ENCODE measurements at regions not wholly inside any gene's neighbourhood (a gene's known extent, or its start where the extent isn't known, plus 50 kb on each side); places are given as distances from the start of the nearest gene placed in this dataset.

GRCh38 chr7:140239653-140239935 lies 62.8 kb upstream of the KDM7A start:
- TF ChIP-seq CTCF (conservative IDR thresholded peaks at IDR 0.05; ENCODE audit: low read length), result no peak
- no peak overlapping the region for H3K4me3 ChIP-seq (ENCODE audit: low read length)
- no peak for DNase-seq (ENCODE audit: low read depth)

- DNase-seq (ENCODE audit: low read depth), result no peak
- H3K4me3 ChIP-seq (ENCODE audit: low read length), result no peak overlapping the region
- no peak for TF ChIP-seq CTCF (conservative IDR thresholded peaks at IDR 0.05; ENCODE audit: low read length)
These were observed 62.2 kb upstream of the KDM7A start for GRCh38 chr7:140238778-140239652.

GRCh38 chr7:140237390-140237789 lies 60.6 kb upstream of the KDM7A start:
- no peak for TF ChIP-seq CTCF (conservative IDR thresholded peaks at IDR 0.05; ENCODE audit: low read length)
- no peak for DNase-seq (ENCODE audit: low read depth)

GRCh38 chr7:140236626-140237025 lies 59.8 kb upstream of the KDM7A start:
- DNase-seq (ENCODE audit: low read depth), result no peak
- H3K4me3 ChIP-seq (ENCODE audit: low read length), result no peak overlapping the region
- TF ChIP-seq CTCF (conservative IDR thresholded peaks at IDR 0.05; ENCODE audit: low read length), result no peak

More at GRCh38 chr7:140237390-140237789, 60.6 kb upstream of the KDM7A start:
- H3K4me3 ChIP-seq (ENCODE audit: low read length), result no peak overlapping the region

- DNase-seq (ENCODE audit: low read depth), result no peak
- H3K4me3 ChIP-seq (ENCODE audit: low read length), result no peak overlapping the region
- no peak for TF ChIP-seq CTCF (conservative IDR thresholded peaks at IDR 0.05; ENCODE audit: low read length)
These were observed 58.3 kb upstream of the KDM7A start for GRCh38 chr7:140235114-140235513.

GRCh38 chr7:140232957-140233917 lies 56.5 kb upstream of the KDM7A start:
- no peak overlapping the region for H3K4me3 ChIP-seq (ENCODE audit: low read length)
- no peak for DNase-seq (ENCODE audit: low read depth)
- no peak for TF ChIP-seq CTCF (conservative IDR thresholded peaks at IDR 0.05; ENCODE audit: low read length)

All from AG10803 (cell line).